Thymus (tissue), 11 donors: ENCODE measurements at regions not wholly inside any gene's neighbourhood (a gene's known extent, or its start where the extent isn't known, plus 50 kb on each side); places are given as distances from the start of the nearest gene placed in this dataset.
"Not testable (repeated sequence)": the region's sequence is repeated elsewhere in the genome, so short reads cannot be mapped to it uniquely, and the experiment has no call there.

ENCODE experiments used
- DNase-seq, 9 donors: peaks; one replicate each; pipeline ENCODE4 v3.0.0-alpha.2; 2013; ENCODE audit warnings: low spot score in 9 of 9, low read depth in 6 of 9, missing footprints in 1 of 9
- H3K27ac ChIP-seq, 2 donors: one replicate each; pipeline ENCODE4 v1.5.1; 2013; ENCODE audit warnings: control low read depth in 1 of 2, low read depth in 1 of 2, low read length in 1 of 2, mild to moderate bottlenecking in 1 of 2, moderate library complexity in 1 of 2
- H3K27me3 ChIP-seq, 2 donors: one replicate each; pipeline ENCODE4 v1.5.1; 2013; ENCODE audit warnings: low read length in 1 of 2; ENCODE audit not compliant: control insufficient read depth in 2 of 2, insufficient read depth in 1 of 2
- H3K36me3 ChIP-seq, 2 donors: one replicate each; pipeline ENCODE4 v1.5.1; 2013; ENCODE audit warnings: low read length in 1 of 2, mild to moderate bottlenecking in 1 of 2, moderate library complexity in 1 of 2; ENCODE audit not compliant: control insufficient read depth in 2 of 2, insufficient read depth in 2 of 2
- H3K4me1 ChIP-seq, 2 donors: one replicate each; pipeline ENCODE4 v1.5.1; 2013; ENCODE audit warnings: low read length in 2 of 2; ENCODE audit not compliant: control insufficient read depth in 2 of 2, insufficient read depth in 2 of 2
- H3K4me3 ChIP-seq, 2 donors: one replicate each; pipeline ENCODE4 v1.5.1; 2013; ENCODE audit warnings: low read length in 2 of 2, control low read depth in 1 of 2, mild to moderate bottlenecking in 1 of 2
- H3K9me3 ChIP-seq, 2 donors: one replicate each; pipeline ENCODE4 v1.5.1; 2013; ENCODE audit warnings: low read length in 1 of 2, mild to moderate bottlenecking in 1 of 2; ENCODE audit not compliant: control insufficient read depth in 2 of 2, insufficient read depth in 1 of 2
- WGBS: extraction: QIAGEN DNeasy Blood & Tissue Kit; methylation state at CpG from one replicate; pipeline ENCODE4 v1.1.7; 2013; 5-methylcytosine and 5-hydroxymethylcytosine counted together
- donor health status: healthy.

DNA sequence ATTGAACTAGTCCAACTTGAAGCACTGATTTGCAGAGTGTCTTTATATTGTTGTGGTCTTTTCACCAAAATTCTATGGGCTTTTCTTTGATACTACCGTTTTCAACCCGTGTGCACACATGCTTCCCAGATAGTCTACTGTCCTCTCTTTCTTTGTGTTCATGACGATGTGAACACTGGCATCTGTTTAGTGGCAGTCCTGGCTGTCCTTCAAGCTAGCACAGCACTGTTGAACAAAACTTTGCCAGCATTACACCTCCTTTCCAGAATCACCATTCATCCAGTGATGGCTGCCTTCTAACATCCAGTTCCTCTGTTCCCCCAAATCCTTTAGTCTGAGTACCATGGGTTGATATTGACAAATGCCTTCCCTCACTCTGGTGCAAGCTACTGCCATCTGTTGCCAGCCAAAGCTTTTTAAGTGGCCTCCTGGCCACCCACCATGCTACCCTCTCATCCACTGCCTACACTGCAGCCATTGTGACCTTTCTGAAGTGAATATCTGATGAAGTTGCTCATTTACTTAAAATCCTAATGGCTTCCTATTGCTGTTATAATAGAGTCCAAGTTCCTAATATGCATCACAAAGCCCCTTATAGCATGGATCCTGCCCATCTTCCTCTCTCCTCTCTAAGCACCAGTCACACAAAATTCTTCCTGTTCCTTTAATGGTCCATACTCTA lies 94.3 kb downstream of the NIBAN1 start:
- DNase-seq, result no peak
- no peaks in the 10 kb centered on the region for H3K27me3 ChIP-seq
- no peaks in the 10 kb centered on the region for H3K36me3 ChIP-seq
- H3K4me3 ChIP-seq, result no peak overlapping the region
- H3K4me1 ChIP-seq, result no peaks in the 10 kb centered on the region
- no peaks in the 10 kb centered on the region for H3K9me3 ChIP-seq
- WGBS, result over 99% methylated on average over 3 of the region's 3 CpGs
- no peak overlapping the region for H3K27ac ChIP-seq

DNA sequence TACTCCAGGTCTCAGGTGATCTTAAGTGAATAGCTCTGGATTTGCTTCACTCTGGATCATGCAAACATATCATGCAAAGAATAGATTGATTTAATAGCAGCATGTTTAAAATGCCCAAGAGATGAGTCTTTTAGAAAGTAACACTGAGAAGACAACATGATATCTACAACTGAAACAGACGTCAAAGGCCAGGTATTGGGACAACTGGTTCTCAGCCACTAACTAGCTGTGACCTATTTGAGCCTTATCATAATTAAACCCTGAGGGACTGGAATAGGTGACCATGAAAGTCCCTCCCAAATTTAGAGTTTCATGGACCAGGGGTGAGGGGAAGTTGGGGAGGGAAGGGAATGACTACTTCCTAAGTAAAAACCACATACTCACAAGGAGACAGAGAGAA lies 95.7 kb downstream of the NIBAN1 start:
- WGBS, result 97% methylated on average over 1 of the region's 1 CpG
- no peak for DNase-seq
- Histone ChIP-seq H3K27me3 (no peaks in the 10 kb centered on the region), H3K27ac (no peak overlapping the region), H3K4me1 (no peaks in the 10 kb centered on the region), H3K36me3 (no peaks in the 10 kb centered on the region), H3K4me3 (no peak overlapping the region), H3K9me3 (no peaks in the 10 kb centered on the region)

DNA sequence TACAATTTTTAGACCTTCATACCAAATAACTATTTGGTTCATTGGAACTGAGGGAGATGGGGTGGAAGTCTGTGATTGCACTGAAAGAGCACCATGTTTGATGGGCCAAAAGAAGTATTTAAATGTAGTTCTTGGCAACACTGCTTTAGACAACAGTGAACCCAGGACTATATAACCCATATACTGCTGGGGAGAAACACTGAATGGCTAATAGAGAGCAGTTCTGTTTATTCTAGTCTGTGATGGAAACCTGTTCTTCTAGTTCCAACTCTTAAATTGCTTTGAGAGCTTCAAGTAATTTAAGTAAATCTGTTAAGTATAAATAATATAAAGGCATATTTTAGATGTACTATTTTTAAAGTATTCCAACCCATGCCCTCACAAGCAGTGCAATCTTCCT lies 96.3 kb downstream of the NIBAN1 start:
- Histone ChIP-seq H3K27ac (no peak overlapping the region), H3K9me3 (no peaks in the 10 kb centered on the region), H3K4me1 (no peaks in the 10 kb centered on the region), H3K4me3 (no peak overlapping the region), H3K36me3 (no peaks in the 10 kb centered on the region), H3K27me3 (no peaks in the 10 kb centered on the region)
- DNase-seq, result no peak

DNA sequence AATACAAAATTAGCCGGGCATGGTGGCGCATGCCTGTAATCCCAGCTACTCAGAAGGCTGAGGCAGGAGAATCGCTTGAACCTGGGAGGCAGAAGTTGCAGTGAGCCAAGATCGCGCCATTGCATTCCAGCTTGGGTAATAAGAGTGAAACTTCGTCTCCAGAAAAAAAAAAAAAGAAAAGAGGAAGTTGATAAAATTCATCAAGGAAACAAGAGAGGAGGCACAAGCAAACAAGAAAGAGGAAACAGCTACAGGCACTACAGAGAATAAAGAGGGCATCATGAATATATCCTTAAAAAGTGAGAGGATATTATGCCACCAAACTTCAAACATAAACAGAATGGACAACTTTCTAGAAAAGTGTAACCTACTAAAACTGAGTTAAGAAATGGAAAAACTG lies 98.3 kb downstream of the NIBAN1 start:
- H3K9me3 ChIP-seq, DNase-seq, H3K4me1 ChIP-seq, H3K4me3 ChIP-seq, H3K27me3 ChIP-seq, H3K27ac ChIP-seq, H3K36me3 ChIP-seq: not testable (repeated sequence)
- 77% methylated on average over 6 of the region's 6 CpGs for WGBS

DNA sequence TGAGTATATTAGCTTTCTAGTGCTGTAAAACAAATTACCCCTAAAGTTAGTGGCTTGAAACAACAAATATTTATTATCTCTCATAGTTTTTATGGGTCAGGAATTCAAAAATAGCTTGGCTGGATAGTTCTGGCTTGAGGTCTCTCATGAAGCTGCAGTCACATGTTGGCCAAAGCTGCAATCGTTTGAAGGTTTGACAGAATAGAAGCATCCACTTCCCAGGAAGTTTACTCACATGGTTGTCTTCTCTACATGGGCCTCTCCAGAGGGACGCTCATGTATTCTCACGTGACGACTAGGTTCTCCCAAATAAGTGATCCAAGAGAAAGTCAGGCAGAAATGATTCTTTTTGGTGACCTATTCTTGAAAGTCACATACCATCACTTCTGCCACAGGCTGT lies 99.1 kb downstream of the NIBAN1 start:
- H3K36me3 ChIP-seq, result no peaks in the 10 kb centered on the region
- no peaks in the 10 kb centered on the region for H3K27me3 ChIP-seq
- no peak overlapping the region for H3K4me3 ChIP-seq
- DNase-seq, result no peak
- H3K4me1 ChIP-seq, result no peaks in the 10 kb centered on the region
- 99% methylated on average over 4 of the region's 4 CpGs for WGBS
- H3K9me3 ChIP-seq, result no peaks in the 10 kb centered on the region
- no peak overlapping the region for H3K27ac ChIP-seq

DNA sequence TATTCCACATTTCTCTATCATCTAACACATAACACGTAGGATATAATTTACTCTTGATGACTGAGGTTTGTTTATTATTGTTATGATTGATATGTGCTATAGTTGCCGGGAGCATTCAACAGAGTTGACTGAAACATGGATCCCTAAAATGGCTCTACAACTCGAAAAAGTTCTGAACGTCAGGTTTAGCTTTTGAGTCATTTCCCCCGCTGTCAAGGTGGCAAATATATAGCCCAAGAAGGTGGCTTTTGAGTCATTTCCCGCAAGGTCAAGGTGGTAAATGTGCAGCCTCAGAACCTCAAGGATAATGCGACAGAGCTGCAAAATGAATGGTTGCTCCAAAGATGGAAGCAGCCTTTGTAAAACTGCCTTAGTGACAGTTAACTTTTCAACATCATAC lies 104.0 kb downstream of the NIBAN1 start:
- no peaks in the 10 kb centered on the region for H3K36me3 ChIP-seq
- peaks cover 0 to 3% of the 10 kb centered on the region in 2 donors for H3K4me1 ChIP-seq
- no peaks in the 10 kb centered on the region for H3K9me3 ChIP-seq
- no peak overlapping the region for H3K4me3 ChIP-seq
- no peak overlapping the region for H3K27ac ChIP-seq
- DNase-seq, result no peak
- H3K27me3 ChIP-seq, result no peaks in the 10 kb centered on the region
- WGBS, result 82% methylated on average over 7 of the region's 7 CpGs

DNA sequence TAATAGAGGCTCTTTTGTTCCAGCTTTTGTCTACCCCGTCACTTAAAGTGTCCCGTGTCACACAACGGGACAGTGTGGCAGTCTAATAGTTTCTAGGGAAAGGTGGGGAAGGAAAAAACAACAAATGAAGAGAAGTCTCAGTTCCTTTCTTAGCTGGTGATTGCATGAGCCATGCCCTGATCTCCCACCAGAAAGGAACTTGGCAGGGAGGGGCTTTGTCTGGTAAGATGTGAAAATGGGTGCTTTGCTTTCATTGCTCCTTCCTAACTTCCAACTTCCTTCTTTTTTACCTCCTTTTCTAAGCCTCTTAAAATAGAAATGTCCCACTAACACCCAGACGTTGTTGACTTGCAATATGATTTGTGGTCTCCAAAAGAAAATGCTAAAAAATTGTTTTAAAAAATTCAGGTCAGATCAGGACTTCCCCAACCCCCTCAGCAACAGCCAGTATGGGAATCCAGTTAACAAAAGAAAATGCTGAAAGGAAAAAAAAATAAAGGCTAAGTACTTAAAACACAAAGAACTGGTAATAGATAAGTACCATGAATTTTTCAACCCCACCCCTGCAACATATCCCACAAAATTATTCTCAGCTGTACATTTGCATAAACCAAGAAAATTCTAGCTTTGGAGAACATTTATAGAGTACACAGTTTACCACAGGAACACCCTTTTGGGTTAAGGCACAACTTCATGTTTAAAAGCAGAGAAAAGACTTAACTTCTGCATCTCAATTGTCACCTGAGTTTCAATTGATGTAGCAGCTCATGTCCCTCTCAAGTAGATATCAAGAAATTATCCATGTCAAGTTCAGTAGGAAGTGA lies 106.2 kb downstream of the NIBAN1 start:
- H3K27me3 ChIP-seq, result no peaks in the 10 kb centered on the region
- H3K4me1 ChIP-seq, result peaks cover 0 to 3% of the 10 kb centered on the region in 2 donors
- no peak overlapping the region for H3K27ac ChIP-seq
- no peaks in the 10 kb centered on the region for H3K36me3 ChIP-seq
- no peak for DNase-seq
- WGBS, result 72% methylated on average over 4 of the region's 4 CpGs
- H3K4me3 ChIP-seq, result no peak overlapping the region
- no peaks in the 10 kb centered on the region for H3K9me3 ChIP-seq

DNA sequence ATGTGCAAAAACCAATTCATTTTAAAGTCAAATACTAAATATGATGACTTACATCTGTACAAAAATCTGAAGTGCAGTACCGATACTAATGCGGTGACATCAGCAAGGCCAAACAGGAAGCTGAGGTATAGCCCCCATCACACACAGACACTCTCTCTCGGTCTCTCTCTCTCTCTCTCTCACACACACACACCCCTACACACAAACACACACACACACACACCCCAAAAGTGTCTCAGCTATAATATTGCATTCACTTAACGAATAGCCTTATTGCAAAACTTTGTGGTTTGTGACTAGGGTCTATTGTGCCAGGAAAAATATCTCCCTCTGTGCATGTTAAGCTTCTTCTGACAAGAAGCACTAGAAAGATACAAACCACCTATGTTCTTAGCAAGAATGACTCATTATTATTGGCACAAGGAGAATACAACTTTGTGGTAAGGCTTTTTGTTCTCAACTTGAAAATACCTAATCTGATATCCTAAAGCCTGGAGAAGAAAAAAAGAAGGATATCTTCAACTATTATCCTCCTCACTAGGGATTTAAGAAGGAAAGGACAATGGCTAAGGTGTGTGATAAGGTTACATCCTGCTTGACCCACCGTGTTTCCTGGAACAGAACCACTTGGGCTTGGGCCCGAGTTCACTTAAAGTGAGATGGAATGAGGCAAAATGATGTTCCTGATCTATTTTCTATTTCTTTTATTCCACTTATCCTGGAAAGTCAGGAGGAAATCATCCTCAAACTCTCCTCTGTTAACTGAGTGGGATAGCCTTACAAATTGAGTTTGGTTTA lies 107.1 kb downstream of the NIBAN1 start:
- DNase-seq, result peak in 2 of 9 donors; percentile 16 to 46
- 37% methylated on average over 6 of the region's 6 CpGs for WGBS
- Histone ChIP-seq H3K9me3 (no peaks in the 10 kb centered on the region), H3K27me3 (no peaks in the 10 kb centered on the region), H3K36me3 (no peaks in the 10 kb centered on the region), H3K4me3 (no peak overlapping the region), H3K4me1 (peaks cover 0 to 3% of the 10 kb centered on the region in 2 donors), H3K27ac (peak overlapping the region in 1 of 2 donors; percentile 54)

DNA sequence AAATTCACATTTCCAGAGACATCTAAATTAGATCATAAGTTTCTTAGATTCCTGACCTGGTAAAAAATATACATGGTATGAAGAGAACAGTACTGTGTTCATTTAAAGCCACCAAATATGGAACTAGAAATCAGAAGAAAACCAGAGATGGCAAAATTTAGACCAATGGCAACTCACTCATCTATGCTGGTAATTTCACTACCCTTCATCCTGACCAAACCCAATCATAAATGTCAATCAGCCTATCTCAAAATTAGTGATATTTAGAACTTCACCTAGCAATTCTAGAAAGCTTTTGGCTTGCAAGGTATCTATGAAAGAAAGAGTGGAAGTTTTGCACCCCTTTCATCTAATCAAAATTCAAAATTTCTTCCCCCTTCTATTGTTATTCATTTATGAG lies 107.7 kb downstream of the NIBAN1 start:
- Histone ChIP-seq H3K36me3 (no peaks in the 10 kb centered on the region), H3K4me3 (no peak overlapping the region), H3K9me3 (no peaks in the 10 kb centered on the region), H3K27ac (no peak overlapping the region), H3K4me1 (peaks cover 0 to 3% of the 10 kb centered on the region in 2 donors), H3K27me3 (no peaks in the 10 kb centered on the region)
- DNase-seq, result no peak
